ENCODE measurements at regions not wholly inside any gene's neighbourhood (a gene's known extent, or its start where the extent isn't known, plus 50 kb on each side); places are given as distances from the start of the nearest gene placed in this dataset.

GRCh38 chr2:3131636-3132326 lies 245.8 kb downstream of the EIPR1 start:
- TF ChIP-seq NANOG (IDR thresholded peaks at IDR 0.05; ENCODE audit: insufficient read depth, low read depth, low read length, poor library complexity, severe bottlenecking) (no peak), CTCF (IDR thresholded peaks at IDR 0.05; ENCODE audit: control extremely low read depth in 1 of 3, insufficient read depth in 1 of 3, low read depth in 1 of 3, low read length in 3 of 3) (no peak), SIRT6 (IDR thresholded peaks at IDR 0.05; ENCODE audit: low read length) (no peak), RAD21 (IDR thresholded peaks at IDR 0.05 in 1 of 2, conservative IDR thresholded peaks at IDR 0.05 in 1 of 2; ENCODE audit: low read depth in 2 of 2, low read length in 2 of 2) (no peak), MAX (IDR thresholded peaks at IDR 0.05) (no peak)

Measured in H1 (cell line).